ENCODE measurements at regions not wholly inside any gene's neighbourhood (a gene's known extent, or its start where the extent isn't known, plus 50 kb on each side); places are given as distances from the start of the nearest gene placed in this dataset.
"Not testable (repeated sequence)": the region's sequence is repeated elsewhere in the genome, so short reads cannot be mapped to it uniquely, and the experiment has no call there.

DNA sequence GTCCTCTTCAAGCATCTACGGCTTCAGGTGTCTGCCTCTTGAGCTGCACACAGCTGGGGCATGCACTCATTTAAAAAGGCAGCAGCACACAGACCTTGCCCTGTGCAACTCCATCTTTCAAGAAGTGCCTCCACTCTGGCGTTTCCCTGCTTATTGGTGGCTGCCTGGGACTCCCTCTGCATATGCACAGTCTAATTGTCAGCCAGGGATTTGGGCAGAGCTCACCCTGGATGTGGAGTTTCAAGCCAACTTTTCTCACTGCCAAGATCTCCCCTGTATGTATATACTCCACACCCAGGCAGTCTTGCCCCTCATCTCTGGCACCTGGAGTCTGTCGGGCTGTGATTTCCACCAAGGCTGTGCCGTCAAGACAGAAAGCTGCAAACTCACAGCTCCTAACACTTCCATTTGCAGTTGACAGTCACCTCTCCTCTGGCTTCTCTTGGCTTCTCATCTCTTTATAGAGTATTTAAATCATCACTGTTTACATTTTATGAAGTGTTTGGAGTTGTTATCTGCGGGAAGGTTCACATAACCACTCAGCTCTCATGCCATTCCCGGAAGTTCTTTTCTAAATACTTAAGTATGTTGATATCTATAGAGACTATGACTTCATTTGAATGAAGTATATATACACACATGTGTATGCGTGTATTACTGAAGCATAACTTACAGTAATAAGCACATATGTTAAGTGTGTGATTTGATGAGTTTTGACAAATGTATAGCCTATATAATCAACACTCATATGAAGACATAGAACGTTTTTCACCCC is 128.2 kb downstream of the NPIPB11 start:
- not testable (repeated sequence) for TF ChIP-seq POLR2A (IDR thresholded peaks at IDR 0.05; ENCODE audit: low read length); GATA1 (IDR thresholded peaks at IDR 0.05; ENCODE audit: low read depth, low read length)
